IPS-NIHi7 (cell line): ENCODE measurements at regions not wholly inside any gene's neighbourhood (a gene's known extent, or its start where the extent isn't known, plus 50 kb on each side); places are given as distances from the start of the nearest gene placed in this dataset.
"Not testable (repeated sequence)": the region's sequence is repeated elsewhere in the genome, so short reads cannot be mapped to it uniquely, and the experiment has no call there.

Experiments
- DNase-seq: peaks from one replicate; pipeline ENCODE4 v3.0.0; 2012; ENCODE audit warnings: mixed read lengths; ENCODE audit errors: extremely low spot score

DNA sequence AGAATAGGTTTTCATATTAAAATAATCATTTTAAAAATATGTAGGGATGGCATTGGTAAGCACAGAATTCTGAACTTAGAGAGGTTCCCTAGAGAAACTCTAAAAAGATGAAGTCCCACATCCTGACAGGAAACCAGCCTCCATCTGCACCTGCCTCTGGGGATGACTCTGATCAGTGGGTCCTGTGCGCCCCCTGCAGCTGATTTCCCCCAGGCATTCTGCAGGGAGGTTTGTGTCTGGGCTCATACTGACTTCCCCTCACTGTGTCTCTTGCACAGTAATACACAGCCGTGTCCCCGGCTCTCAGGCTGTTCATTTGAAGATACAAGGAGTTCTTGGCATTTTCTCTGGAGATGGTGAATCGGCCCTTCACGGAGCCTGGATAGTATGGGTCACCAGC lies 602.9 kb downstream of the TMEM121 start:
- no peak for DNase-seq

DNA sequence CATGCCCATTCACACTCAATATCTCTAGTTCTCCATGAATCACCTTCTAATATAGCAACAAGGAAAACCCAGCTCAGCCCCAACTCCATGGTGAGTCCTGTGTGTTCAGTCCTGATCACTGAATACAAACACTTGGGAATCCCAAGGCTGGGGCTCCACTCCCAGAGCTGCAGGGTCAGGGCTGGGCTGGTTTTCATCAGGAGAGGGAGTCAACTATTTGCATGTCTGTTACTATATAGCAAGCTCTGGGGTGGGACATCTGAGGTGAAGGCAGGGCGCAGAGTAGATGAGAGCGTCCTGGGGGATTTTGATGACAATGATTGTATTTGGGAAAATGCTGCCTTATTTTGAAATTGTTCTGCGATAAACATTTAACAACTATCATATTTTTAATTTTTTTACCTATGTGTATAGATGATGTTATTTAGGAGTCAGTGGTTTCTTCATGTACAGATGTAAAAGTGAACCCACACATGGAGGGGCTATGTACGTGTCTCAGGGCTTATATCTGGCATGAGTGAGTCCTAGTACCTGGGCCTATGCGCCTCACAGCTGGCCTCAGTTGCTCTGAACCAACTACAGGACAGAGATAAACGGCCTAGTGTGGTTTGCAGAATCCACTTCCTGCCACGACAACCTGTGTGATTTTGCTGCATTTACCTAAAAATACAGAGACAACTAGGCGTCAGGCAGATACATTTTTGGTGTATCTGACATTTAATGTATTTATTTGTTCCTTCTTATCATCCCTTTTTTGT lies 603.7 kb downstream of the TMEM121 start:
- DNase-seq = not testable (repeated sequence)

DNA sequence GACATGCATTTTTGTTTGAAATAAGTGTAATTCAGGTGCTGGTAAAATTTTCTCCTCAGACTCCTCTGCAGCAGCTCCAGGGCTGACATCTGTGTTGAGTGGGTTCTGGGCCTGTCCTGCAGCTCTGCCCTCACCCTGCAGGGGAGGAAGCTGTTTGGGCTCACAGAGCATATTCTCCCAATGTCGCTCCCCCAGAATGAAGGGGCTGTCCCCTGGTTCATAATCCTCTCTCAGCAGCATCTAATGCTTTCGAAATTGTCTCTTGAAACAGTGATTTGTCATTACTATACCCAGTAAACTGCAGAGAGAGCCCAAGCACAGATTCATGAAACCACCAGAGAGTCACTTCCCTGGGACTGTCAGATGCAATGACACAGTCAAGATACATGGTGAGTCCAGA lies 606.7 kb downstream of the TMEM121 start:
- not testable (repeated sequence) for DNase-seq

DNA sequence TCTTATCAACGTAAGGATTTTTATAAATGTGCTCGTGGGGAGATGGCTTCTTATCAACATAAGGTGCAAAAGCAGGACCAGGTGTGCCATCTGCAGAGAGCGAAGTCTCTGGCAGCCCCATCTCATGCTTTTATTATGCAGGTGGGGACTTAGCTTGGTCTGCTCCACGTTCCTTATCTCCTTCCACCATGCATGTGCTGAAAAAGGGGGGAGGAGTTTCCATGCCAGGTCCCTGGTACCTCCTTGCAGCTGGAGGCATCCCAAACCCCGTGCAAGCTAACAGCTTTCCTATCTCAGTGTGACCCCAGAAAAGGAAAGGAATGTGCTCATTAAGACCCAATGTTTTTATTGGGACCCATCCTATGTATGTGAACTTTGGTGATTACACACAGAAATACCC lies 608.5 kb downstream of the TMEM121 start:
- DNase-seq = no peak

DNA sequence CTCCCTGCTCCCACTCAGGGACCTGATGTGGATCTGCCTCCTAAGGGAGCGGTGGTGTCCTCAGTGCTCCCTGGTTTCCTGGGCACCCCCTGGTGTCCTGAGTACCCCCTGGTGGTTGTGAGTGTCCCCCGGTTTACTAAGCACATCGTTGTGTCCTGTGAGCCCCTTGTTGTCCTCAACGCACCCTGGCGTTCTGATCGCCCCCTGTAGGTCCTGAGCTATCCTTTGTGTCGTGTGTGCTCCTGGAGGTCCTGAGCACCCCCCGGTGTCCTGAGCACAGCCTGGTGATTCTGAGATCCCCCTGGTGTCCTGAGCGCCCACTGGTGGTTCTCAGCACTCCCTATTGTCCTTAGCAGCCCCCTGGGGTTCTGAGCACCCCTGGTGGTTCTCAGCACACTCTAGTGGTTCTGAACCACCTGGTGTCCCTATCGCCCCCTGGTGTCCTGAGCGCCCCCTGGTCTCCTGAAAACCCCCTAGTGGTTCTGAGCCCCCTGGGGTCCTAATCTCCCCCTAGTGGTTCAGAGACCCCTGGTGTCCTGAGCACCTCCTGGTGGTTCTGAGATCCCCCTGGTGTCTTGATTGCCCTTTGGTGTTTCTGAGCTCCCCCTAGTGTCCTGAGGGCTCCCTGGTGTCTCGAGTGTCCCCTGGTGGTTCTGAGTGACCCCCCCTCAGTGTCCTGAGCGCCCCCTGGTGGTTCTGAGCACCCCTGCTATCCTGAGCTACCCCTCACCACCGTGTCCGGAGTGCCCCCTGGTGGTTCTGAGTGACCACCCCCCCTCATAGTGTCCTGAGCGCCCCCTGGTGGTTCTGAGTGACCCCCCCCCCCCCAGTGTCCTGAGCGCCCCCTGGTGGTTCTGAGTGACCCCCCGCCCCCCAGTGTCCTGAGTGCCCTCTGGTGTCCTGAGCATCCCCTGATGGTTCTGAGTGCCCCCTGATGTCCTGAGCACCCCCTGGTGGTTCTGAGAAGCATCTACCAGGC lies 615.1 kb downstream of the TMEM121 start:
- no peak for DNase-seq

DNA sequence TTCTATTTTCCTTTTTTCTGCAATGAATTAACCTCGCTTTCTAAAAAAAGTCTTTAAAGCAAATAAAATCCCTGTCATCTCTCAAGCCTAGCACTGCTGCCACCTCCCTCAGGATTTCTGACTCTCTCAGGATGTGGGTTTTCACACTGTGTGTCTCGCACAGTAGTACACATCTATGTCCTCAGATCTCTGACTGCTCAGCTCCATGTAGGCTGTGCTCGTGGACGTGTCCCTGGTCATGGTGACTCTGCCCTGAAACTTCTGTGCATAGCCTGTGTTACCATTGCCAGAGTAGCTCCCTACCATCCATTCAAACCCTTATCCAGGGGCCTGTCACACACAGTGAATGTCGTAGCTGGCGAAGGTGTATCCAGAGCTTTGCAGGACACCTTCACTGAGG lies 619.3 kb downstream of the TMEM121 start:
- not testable (repeated sequence) for DNase-seq

DNA sequence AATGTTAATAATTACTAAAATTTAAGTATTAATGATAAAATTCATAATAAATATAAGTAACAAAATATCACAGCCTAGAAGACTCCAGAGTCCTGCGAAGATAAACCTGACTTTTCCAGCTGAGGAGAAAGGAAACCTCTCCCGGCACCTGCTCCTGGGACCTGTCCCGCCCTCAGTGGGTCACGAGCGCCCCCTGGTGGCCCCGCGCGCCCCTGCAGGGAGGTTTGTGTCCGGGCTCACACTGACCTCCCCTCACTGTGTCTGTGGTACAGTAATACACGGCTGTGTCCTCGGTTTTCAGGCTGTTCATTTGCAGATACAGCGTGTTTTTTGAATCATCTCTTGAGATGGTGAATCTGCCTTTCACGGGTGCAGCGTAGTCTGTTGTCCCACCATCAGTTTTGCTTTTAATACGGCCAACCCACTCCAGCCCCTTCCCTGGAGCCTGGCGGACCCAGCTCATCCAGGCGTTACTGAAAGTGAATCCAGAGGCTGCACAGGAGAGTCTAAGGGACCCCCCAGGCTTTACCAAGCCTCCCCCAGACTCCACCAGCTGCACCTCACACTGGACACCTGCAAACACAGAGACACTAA lies 627.1 kb downstream of the TMEM121 start:
- DNase-seq = not testable (repeated sequence)

DNA sequence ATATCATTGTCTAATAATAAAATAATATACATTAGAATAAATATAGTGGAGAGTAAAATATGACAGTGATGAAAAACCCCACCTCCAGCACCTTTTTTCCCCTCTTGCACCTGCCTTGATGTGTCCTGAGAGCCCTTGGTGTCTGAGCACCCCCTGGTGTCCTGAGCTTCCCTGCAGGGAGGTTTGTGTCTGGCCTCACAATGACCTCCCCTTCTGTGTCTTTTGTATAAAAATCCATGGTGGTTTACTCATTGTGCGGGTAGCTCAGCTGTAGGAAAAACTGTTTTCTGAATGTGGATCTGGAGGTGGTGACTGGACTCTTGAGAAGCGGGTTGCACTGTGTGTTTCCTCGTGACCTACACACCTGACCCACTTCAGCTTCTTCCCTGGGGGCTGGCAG lies 636.9 kb downstream of the TMEM121 start:
- DNase-seq = no peak

DNA sequence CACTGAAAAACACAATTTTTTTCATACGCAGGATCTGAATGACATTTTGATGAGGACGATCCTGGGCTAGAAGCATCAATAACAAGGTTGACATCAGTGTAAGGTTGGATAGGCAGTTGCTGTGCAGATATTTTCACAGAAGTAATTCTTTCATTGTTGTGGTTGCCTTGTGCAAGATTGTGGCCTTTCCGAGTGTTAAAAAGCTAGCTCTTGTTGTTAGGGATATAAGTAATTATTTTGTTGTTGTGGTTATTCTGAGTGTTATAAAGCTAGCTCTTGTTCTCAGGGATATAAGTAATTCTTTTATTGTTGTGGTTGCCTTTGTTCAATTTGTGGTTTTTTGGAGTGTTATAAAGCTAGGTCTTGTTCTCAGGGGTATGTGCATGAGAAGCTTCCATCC lies 637.4 kb downstream of the TMEM121 start:
- not testable (repeated sequence) for DNase-seq

DNA sequence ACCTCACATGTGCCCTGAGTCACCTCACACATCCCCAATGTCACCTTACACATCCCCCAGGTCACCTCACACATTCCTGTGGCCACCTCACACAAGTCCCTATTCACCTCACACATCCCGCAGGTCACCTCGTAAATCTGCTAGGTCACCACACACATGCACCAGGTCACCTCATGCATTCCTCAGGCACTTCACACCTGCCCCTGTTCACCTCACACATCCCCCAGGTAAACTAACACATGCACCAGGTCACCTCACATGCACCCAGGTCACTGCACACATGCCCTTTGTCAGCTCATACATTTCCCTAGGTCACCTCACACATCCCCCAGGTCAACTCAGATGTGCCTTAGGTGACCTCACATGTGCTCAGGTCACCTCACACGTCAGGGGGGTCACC lies 639.8 kb downstream of the TMEM121 start:
- no peak for DNase-seq

DNA sequence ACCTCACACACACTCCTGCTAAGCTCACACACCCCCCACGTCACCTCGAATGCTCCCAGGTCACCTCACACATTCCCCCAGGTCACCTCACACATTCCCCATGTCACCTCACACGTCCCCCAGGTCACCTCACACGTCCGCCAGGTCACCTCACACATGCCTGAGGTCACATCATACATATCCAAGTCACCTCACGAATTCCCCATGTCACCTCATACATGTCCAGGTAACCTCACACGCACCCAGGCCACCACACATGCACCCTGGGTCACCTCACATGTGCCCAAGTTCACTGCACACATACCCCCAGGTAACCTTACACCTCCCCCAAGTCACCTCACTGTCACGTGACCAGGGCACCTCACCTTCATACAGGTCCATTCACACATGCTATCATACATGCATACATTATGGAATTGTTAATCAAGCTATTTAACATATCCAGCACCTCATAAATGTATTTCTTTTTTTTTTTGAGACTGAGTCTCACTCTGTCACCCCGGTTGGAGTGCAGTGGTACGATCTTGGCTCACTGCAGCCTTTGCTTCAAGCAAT lies 640.3 kb downstream of the TMEM121 start:
- DNase-seq = no peak

DNA sequence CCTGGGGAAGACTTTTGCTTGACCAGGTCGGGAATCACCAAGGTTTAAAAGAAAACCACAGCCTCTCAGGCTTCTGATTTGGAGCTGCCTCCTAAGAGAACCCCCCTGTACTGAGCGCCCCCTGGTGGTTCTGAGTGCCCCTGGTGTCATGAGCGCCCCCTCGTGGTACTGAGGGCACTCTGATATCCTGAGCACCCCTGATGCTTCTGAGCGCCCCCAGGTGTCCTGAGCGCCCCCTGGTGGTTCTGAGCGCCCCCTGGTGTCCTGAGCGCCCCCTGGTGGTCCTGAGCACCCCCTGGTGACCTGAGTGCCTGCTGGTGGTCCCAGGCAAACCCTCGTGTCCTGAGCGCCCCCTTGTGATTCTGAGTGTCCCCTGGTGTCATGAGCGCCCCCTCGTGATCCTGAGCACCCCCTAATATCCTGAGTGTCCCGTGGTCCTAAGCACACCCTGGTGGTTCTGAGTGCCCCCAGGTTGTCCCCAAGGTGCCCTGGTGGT lies 643.8 kb downstream of the TMEM121 start:
- not testable (repeated sequence) for DNase-seq

DNA sequence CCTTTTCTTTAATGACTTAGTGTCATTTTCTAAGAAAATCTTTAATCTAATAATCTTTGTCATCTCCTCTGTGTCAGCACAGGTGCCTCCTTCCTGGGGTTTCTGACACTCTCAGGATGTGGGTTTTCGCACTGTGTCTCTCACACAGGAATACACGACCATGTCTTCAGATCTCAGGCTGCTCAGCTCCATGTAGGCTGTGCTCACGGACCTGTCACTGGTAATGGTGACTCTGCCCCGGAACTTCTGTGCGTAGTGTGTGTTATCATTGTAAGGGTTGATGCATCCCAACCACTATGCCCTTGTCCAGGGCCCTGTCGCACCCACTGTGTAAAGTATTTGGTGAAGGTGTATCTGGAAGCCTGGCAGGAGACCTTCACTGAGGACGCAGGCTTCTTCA lies 647.8 kb downstream of the TMEM121 start:
- no peak for DNase-seq

DNA sequence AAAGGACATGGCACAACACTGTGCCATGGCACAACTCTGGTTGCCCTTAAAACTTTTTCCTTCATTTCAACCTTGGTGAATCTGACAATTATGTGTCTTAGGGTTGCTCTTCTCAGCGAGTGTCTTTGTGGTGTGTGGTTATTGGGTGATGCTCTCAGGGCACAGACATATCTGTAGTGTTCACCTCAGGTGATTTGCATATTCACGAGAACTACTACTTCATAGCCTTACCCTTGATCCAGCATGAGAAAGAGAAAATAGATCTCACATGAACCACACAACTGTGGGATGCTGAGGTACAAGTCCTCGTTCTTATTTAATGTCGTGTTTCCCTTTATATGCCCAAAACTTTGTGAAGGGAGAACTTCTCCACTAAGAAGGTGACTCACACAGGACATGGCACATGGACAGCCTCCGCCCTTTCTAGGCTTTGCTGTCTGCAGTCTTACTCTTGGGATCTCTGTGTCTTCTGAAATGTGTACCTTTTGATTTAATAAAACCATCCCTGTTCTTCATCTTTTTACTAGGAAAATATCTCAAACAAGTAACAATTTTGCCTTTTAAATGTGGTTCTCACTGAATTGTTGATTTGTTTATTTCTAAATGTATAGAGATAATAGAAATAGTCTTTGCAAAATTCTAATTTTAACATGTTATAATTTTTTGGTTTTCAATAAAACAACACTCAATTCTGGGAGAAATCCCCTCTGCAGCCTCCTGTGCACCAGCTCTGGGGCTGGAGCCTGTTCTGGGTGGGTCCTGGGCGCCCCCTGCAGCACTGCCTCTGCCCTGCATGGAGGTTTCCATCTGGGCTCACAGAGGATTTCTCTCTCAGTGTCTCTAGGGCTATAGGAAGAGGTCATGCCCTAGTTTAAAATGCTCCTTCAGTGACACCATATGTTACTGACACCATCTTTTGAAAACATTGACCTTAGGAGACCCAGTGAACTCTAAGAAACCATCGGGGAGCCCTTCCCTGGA lies 651.2 kb downstream of the TMEM121 start:
- not testable (repeated sequence) for DNase-seq

DNA sequence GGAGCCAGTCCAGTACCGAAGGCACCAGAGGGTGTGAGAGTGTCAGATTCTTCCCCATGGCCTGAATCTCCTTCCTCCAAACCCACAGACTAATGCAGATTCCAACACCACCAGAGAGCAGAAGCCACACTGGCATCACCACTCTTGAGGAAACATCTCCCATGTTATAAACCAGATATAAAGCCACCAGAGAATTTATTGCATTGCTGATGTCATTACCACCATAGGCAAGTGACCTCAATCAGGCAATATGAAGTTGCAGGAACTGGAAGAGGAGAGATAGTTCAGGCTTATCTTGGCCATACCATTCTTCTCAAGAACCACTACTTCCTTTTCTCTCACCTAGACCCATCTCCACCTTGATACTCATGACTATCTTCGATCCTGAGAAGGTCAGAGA lies 653.4 kb downstream of the TMEM121 start:
- DNase-seq = no peak

DNA sequence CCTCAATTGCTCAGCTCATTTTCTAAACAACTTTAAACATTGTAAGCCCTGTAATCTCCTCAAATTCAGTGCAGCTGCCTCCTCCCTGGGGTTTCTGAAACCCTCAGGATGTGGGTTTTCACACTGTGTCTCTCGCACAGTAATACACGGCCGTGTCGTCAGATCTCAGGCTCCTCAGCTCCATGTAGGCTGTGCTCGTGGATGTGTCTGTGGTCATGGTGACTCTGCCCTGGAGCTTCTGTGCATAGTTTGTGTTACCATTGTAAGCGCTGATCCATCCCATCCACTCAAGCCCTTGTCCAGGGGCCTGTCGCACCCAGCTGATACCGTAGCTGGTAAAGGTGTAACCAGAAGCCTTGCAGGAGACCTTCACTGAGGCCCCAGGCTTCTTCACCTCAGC lies 658.4 kb downstream of the TMEM121 start:
- DNase-seq = not testable (repeated sequence)

DNA sequence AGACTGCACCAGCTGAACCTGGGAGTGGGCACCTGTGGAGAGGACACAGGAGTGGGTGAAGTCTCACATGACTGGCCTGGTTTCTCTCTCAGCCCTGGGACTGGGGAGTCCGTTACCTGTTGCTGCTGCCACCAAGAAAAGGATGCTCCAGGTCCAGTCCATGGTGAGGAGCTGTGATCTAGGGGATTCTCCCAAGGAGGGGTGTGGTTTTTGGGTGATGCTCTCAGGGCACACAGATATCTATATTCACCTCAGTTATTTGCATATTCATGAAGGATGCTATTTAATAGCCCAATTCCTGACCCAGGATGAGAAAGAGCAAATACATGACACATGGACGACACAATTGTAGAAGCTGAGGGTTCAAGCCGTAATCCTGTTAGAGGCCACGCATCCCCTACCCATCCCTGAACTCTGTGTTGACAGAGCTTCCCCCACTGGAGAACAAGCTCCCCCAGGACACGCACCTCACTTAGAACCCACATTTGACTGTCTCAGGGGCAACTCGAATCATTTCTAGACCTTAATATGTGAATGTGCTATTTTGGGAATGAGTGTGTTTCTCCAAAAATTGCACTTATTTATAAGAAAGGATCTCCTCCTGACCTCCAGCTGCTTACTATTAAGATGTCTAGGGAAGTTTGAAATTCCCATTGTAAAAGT lies 658.9 kb downstream of the TMEM121 start:
- not testable (repeated sequence) for DNase-seq

DNA sequence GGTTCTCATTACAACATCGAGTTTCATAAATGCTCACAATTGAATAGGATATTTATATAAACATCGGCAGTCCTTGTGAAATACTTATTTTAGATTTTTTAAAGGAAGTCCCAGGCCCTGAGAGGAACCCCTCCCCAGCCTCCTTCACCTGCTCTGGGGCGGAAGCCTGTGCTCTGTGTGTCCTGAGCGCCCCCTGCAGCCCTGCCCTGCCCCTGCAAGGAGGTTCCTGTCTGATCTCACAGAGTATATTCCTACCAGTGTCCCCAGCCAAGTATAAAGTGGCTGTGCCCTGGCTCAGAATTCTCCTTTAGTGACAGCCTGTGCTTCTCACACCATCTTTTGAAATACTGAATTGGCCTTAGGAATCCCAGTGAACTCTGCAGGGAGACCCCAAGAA lies 659.5 kb downstream of the TMEM121 start:
- no peak for DNase-seq

DNA sequence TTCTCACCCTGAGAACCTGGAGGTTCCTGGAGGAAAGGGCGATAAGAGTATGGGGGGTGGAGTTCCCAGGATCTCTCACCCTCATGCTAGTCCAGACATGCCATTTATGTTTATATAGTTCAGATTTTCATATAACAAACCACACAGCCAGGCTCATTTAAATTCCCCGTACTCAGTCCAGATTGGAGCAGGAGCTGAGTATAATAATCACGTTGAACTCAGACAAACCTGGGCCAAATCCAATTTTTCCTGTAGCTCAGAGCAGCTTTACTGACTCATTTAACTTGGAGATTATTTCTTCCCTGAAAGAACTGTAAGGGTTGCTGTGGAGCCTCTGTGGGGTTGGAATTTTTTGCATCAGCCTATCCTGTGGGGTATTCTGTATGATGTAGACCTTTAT lies 660.8 kb downstream of the TMEM121 start:
- no peak for DNase-seq

DNA sequence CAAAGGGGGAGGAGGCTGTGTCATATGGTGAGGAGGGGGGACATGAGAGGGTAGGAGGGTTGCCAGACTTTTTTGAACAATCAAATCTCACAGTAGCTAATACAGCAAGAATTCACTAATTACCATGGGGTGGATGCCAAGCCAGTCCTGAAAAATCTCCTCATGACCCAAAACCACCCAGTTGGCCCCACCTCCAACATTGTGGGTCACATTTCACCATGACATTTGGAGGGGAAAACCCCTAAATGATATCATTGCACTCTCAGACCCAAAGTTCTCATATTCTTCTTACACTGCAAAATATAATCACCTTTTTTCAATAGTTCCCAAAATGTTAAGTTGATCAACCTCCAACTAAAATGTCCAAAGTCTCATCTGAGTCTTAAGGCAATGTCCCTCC lies 666.3 kb downstream of the TMEM121 start:
- DNase-seq = not testable (repeated sequence)
